Endothelial cell of umbilical vein (primary cell): ENCODE measurements at regions not wholly inside any gene's neighbourhood (a gene's known extent, or its start where the extent isn't known, plus 50 kb on each side); places are given as distances from the start of the nearest gene placed in this dataset.
A peak's percentile ranks its signal among the peaks of the same experiment; 100 is the strongest.
"Not testable (repeated sequence)": the region's sequence is repeated elsewhere in the genome, so short reads cannot be mapped to it uniquely, and the experiment has no call there.

Experiments used
- BruUV-seq: library from RNA; stranded (reverse); fragments of 400-500 nt; replicated peaks from 2 replicates; lab custom pipeline; 2021; lab: Mats Ljungman, UMichigan
- CTCF ChIA-PET: fragments of 300-600, 350-600 bp; sonication (Branson Sonifier 250); formaldehyde crosslinking; loops from one replicate; lab custom pipeline; 2021; ENCODE audit warnings: antibody characterized with exemption, inconsistent platforms; lab: Charles Lee
- POLR2A ChIA-PET: fragments of 300-600, 350-600 bp; sonication (Branson Sonifier 250); formaldehyde crosslinking; loops from one replicate; lab custom pipeline; 2021; ENCODE audit warnings: antibody characterized with exemption, inconsistent platforms; lab: Charles Lee
- DNase-seq: peaks from one replicate; pipeline ENCODE4 v3.0.0-alpha.2; 2011; ENCODE audit warnings: low read depth, low spot score
- FAIRE-seq: peaks from 2 replicates; lab custom pipeline; 2011; peaks lifted over from hg19 to GRCh38; lab: Jason Lieb, UNC
- H2AFZ ChIP-seq: 2 replicates; pipeline ENCODE4 v1.6.0; 2012; ENCODE audit warnings: low read depth, low read length, control low read depth, inconsistent platforms
- H3K27ac ChIP-seq: 2 replicates; pipeline ENCODE4 v1.5.1; 2011; ENCODE audit warnings: low read depth, mild to moderate bottlenecking, control low read depth, low read length, moderate library complexity; ENCODE audit not compliant: insufficient read depth
- H3K27me3 ChIP-seq, 2 experiments: 2 replicates each; pipeline versions ENCODE4 v1.6.0 to v1.6.1; 2011; ENCODE audit warnings: low read length in 2 of 2, mixed read lengths in 1 of 2; ENCODE audit not compliant: control insufficient read depth in 2 of 2, insufficient read depth in 2 of 2
- H3K36me3 ChIP-seq, 2 experiments: 2 replicates in 1 of 2; 3 replicates in 1 of 2; pipeline ENCODE4 v1.5.1; 2011; ENCODE audit warnings: low read length in 2 of 2, mild to moderate bottlenecking in 1 of 2, moderate library complexity in 1 of 2; ENCODE audit not compliant: control insufficient read depth in 2 of 2, insufficient read depth in 2 of 2; ENCODE audit errors: extremely low read depth in 1 of 2
- H3K4me1 ChIP-seq: 3 replicates; pipeline ENCODE4 v1.5.1; 2011; ENCODE audit warnings: mild to moderate bottlenecking, low read length; ENCODE audit not compliant: control insufficient read depth, insufficient read depth; ENCODE audit errors: extremely low read depth
- H3K4me2 ChIP-seq: 2 replicates; pipeline ENCODE4 v1.6.1; 2011; ENCODE audit warnings: low read length, control low read depth, mixed read lengths; ENCODE audit not compliant: insufficient read depth
- H3K4me3 ChIP-seq, 3 experiments: fragments of 200-600 bp in 1 of 3; sonication (generic), shearing (Covaris generic) in 1 of 3; replicated peaks in 1 of 3; 2 replicates each; pipeline ENCODE4 v1.5.1; 2011 to 2016; ENCODE audit warnings: control low read depth in 3 of 3, low read length in 3 of 3, mild to moderate bottlenecking in 2 of 3, inconsistent platforms in 1 of 3, low read depth in 1 of 3, moderate library complexity in 1 of 3; ENCODE audit not compliant: insufficient read depth in 1 of 3
- H3K79me2 ChIP-seq: 2 replicates; pipeline ENCODE4 v1.6.0; 2012; ENCODE audit warnings: low read length, inconsistent platforms; ENCODE audit not compliant: control insufficient read depth, insufficient read depth
- H3K9ac ChIP-seq: replicated peaks from 2 replicates; pipeline ENCODE3; 2011; ENCODE audit warnings: low read length, control low read depth; ENCODE audit not compliant: insufficient read depth; ENCODE audit errors: extremely low read depth
- H3K9me1 ChIP-seq: replicated peaks from 3 replicates; pipeline ENCODE4 v1.6.0; 2011; ENCODE audit warnings: mild to moderate bottlenecking, low read length; ENCODE audit not compliant: control insufficient read depth, insufficient read depth; ENCODE audit errors: extremely low read depth
- H3K9me3 ChIP-seq: replicated peaks from 2 replicates; pipeline ENCODE4 v1.5.1; 2012; ENCODE audit warnings: low read length, inconsistent platforms; ENCODE audit not compliant: control insufficient read depth, insufficient read depth
- H4K20me1 ChIP-seq: replicated peaks from 2 replicates; pipeline ENCODE3; 2011; ENCODE audit warnings: mild to moderate bottlenecking, low read length; ENCODE audit not compliant: control insufficient read depth, insufficient read depth; ENCODE audit errors: extremely low read depth
- CTCF ChIP-seq, 2 donors: IDR thresholded peaks; 1 replicate in 1 of 2; 2 replicates in 1 of 2; pipeline ENCODE4 v1.5.1; 2011; ENCODE audit warnings: low read length in 2 of 2, mild to moderate bottlenecking in 2 of 2, moderate library complexity in 2 of 2, control low read depth in 1 of 2, inconsistent platforms in 1 of 2, low read depth in 1 of 2; ENCODE audit not compliant: insufficient read depth in 1 of 2; ENCODE audit errors: extremely low read depth in 1 of 2
- EZH2 ChIP-seq: IDR thresholded peaks from 2 replicates; pipeline ENCODE4 v1.6.1; 2012; ENCODE audit warnings: borderline replicate concordance, low read depth, mild to moderate bottlenecking, moderate library complexity, low read length, inconsistent platforms; ENCODE audit not compliant: severe bottlenecking
- FOS ChIP-seq: IDR thresholded peaks from 2 replicates; pipeline ENCODE4 v1.6.1; 2011; ENCODE audit warnings: mild to moderate bottlenecking, low read length, moderate library complexity, borderline replicate concordance; ENCODE audit not compliant: insufficient read depth
- GATA2 ChIP-seq: IDR thresholded peaks from 2 replicates; pipeline ENCODE4 v1.7.0; 2011; ENCODE audit warnings: low read depth, mild to moderate bottlenecking, moderate library complexity, mixed read lengths, low read length; ENCODE audit not compliant: insufficient read length, insufficient read depth
- JUN ChIP-seq: IDR thresholded peaks from 2 replicates; pipeline ENCODE4 v1.6.1; 2011; ENCODE audit warnings: borderline replicate concordance, low read depth; ENCODE audit not compliant: insufficient read length, insufficient read depth
- MAX ChIP-seq: IDR thresholded peaks from 2 replicates; pipeline ENCODE4 v1.6.1; 2011; ENCODE audit not compliant: insufficient read depth, insufficient read length
- MYC ChIP-seq: IDR thresholded peaks from one replicate; pipeline ENCODE4 v1.6.1; 2011; ENCODE audit warnings: mild to moderate bottlenecking, low read depth, low read length
- POLR2A ChIP-seq: IDR thresholded peaks from 2 replicates; pipeline ENCODE4 v1.6.1; 2012; ENCODE audit warnings: low read depth, mild to moderate bottlenecking, control low read depth, low read length
- POLR2AphosphoS5 ChIP-seq: IDR thresholded peaks from 2 replicates; pipeline ENCODE4 v1.6.1; 2012; ENCODE audit warnings: low read depth, mild to moderate bottlenecking, control low read depth, low read length, moderate library complexity; ENCODE audit not compliant: insufficient read depth
- dilution Hi-C: fragments of 300-500 bp; cut with MboI; formaldehyde crosslinking; loops from one replicate; pipeline ENCODE4 v1.15.0; 2019; ENCODE audit warnings: low sequenced_read_pairs; ENCODE audit not compliant: extremely low pct_ligation_motif_present
- intact Hi-C: fragments of 100-400 bp; cut with micrococcal nuclease; formaldehyde crosslinking; loops from one replicate; pipeline ENCODE4 v1.10.0; 2022

- ChIA-PET CTCF (interaction anchor here (0.5 to 1.5 kb wide), 4 partner anchors 17 to 1097 kb away, joined by 3 to 18 read pairs (median 3); partner anchors contain the start of gene TPST1), POLR2A (interaction anchor here (0.6 to 0.7 kb wide), 3 partner anchors 94 to 287 kb away, joined by 3 to 5 read pairs (median 3); no protein-coding TSS in a partner anchor)
- no peaks in the 10 kb centered on the region for H3K36me3 ChIP-seq
- no peaks in the 10 kb centered on the region for H4K20me1 ChIP-seq
- peak; percentile 90 for FAIRE-seq
- BruUV-seq = TSS peak; percentile 47
- H3K27ac ChIP-seq = peak overlapping the region; percentile 86
- H2AFZ ChIP-seq = peak overlapping the region; percentile 95
- peak overlapping the region; percentile 88 for H3K9ac ChIP-seq
- peak overlapping the region; percentile 86 for H3K4me2 ChIP-seq
- DNase-seq = peak; percentile 99
- H3K4me1 ChIP-seq = no peaks in the 10 kb centered on the region
- intact Hi-C loops = loop anchor here (10.0 kb wide), 2 partner anchors 258 to 458 kb away; no protein-coding TSS in a partner anchor
- H3K4me3 ChIP-seq = peak overlapping the region; percentile 46 to 66 (median 53)
- H3K9me1 ChIP-seq = no peaks in the 10 kb centered on the region
- dilution Hi-C loops = no loop called here
- no peaks in the 10 kb centered on the region for H3K9me3 ChIP-seq
- peaks cover 17% of the 10 kb centered on the region for H3K79me2 ChIP-seq
- TF ChIP-seq FOS (no peak), POLR2AphosphoS5 (peak; percentile 80), GATA2 (no peak), JUN (no peak), MAX (peak; percentile 6), MYC (no peak), CTCF (IDR thresholded peaks at IDR 0.05; ENCODE audit: extremely low read depth in 1 of 2, insufficient read depth in 1 of 2, low read depth in 1 of 2, low read length in 2 of 2) (peak in 1 of 2 donors; percentile 47), POLR2A (peak; percentile 85), EZH2 (no peak)
- H3K27me3 ChIP-seq = no peaks in the 10 kb centered on the region
These were observed 305.7 kb downstream of the TYW1 start for GRCh38 chr7:67302113-67303039.

- BruUV-seq, DNase-seq, H3K4me3 ChIP-seq, H2AFZ ChIP-seq, H3K4me2 ChIP-seq, H3K27me3 ChIP-seq, CTCF ChIA-PET, H3K9ac ChIP-seq, H3K4me1 ChIP-seq, dilution Hi-C loops, H3K27ac ChIP-seq, H3K9me3 ChIP-seq, H3K9me1 ChIP-seq, FAIRE-seq, H4K20me1 ChIP-seq: not testable (repeated sequence)
- intact Hi-C loops = loop anchor here (10.0 kb wide), 2 partner anchors 260 to 460 kb away; no protein-coding TSS in a partner anchor
- Histone ChIP-seq H3K79me2 (peaks cover 17% of the 10 kb centered on the region), H3K36me3 (peaks cover 3 to 15% of the 10 kb centered on the region in 2 experiments)
- POLR2A ChIA-PET = interaction anchor here (0.6 kb wide), 1 partner anchor 65 kb away, joined by 3 read pairs; no protein-coding TSS in a partner anchor
These were observed 308.2 kb downstream of the TYW1 start for GRCh38 chr7:67304846-67305245.
